Naive thymus-derived CD4-positive, alpha-beta T cell (primary cell): ENCODE measurements at regions not wholly inside any gene's neighbourhood (a gene's known extent, or its start where the extent isn't known, plus 50 kb on each side); places are given as distances from the start of the nearest gene placed in this dataset.

Experiments
- ATAC-seq: fragments of 150-1000 bp; cut with Tn5 transposase; 2 replicates; pipeline ENCODE4 v1.10.0; 2021; ENCODE audit warnings: mild to moderate bottlenecking, moderate library complexity
- CTCF ChIA-PET: fragments of 350-600 bp; sonication (Branson Sonifier 250); formaldehyde crosslinking; loops from one replicate; lab custom pipeline; 2021; ENCODE audit warnings: antibody characterized with exemption; lab: Charles Lee
- POLR2A ChIA-PET: fragments of 350-600 bp; sonication (Branson Sonifier 250); formaldehyde crosslinking; loops from one replicate; lab custom pipeline; 2021; ENCODE audit warnings: antibody characterized with exemption, inconsistent platforms; lab: Charles Lee
- DNase-seq, 9 donors: peaks; one replicate each; pipeline versions ENCODE4 v3.0.0 to v3.0.0-alpha.2; 2020 to 2022; ENCODE audit warnings: mixed read lengths in 1 of 9
- H3K27ac ChIP-seq: one replicate; pipeline ENCODE4 v1.7.0; 2013; ENCODE audit warnings: mild to moderate bottlenecking, low read depth, low read length, moderate library complexity
- H3K27me3 ChIP-seq, 2 donors: one replicate each; pipeline ENCODE4 v1.7.0; 2013; ENCODE audit warnings: low read length in 2 of 2, mild to moderate bottlenecking in 2 of 2, moderate library complexity in 2 of 2; ENCODE audit not compliant: control insufficient read depth in 2 of 2, insufficient read depth in 2 of 2
- H3K36me3 ChIP-seq, 3 experiments: 1 replicate in 2 of 3; 2 replicates in 1 of 3; pipeline ENCODE4 v1.7.0; 2013; ENCODE audit warnings: low read length in 3 of 3, mild to moderate bottlenecking in 3 of 3, moderate library complexity in 1 of 3; ENCODE audit not compliant: insufficient read depth in 3 of 3, control insufficient read depth in 2 of 3
- H3K4me1 ChIP-seq, 2 donors: one replicate each; pipeline ENCODE4 v1.7.0; 2013; ENCODE audit warnings: low read length in 2 of 2, mild to moderate bottlenecking in 2 of 2, moderate library complexity in 1 of 2; ENCODE audit not compliant: control insufficient read depth in 2 of 2, insufficient read depth in 2 of 2
- H3K4me3 ChIP-seq: 2 replicates; pipeline ENCODE4 v1.7.0; 2013; ENCODE audit warnings: mild to moderate bottlenecking, low read length
- H3K9me3 ChIP-seq, 3 experiments: 1 replicate in 2 of 3; 2 replicates in 1 of 3; pipeline ENCODE4 v1.7.0; 2013; ENCODE audit warnings: low read length in 3 of 3; ENCODE audit not compliant: control insufficient read depth in 2 of 3
- H3K27ac Mint-ChIP-seq, 9 donors: one replicate each; pipeline ENCODE4 v1.8.0; 2020 to 2022; ENCODE audit warnings: mixed read lengths in 9 of 9, mild to moderate bottlenecking in 8 of 9, moderate library complexity in 5 of 9, inconsistent platforms in 2 of 9
- H3K27me3 Mint-ChIP-seq, 5 donors: one replicate each; pipeline ENCODE4 v1.8.0; 2021 to 2022; ENCODE audit warnings: mixed read lengths in 5 of 5, mild to moderate bottlenecking in 1 of 5
- H3K36me3 Mint-ChIP-seq, 5 donors: one replicate each; pipeline ENCODE4 v1.8.0; 2020 to 2022; ENCODE audit warnings: mixed read lengths in 5 of 5, mild to moderate bottlenecking in 3 of 5, inconsistent platforms in 1 of 5
- H3K4me1 Mint-ChIP-seq, 7 donors: one replicate each; pipeline ENCODE4 v1.8.0; 2020 to 2022; ENCODE audit warnings: mixed read lengths in 7 of 7, mild to moderate bottlenecking in 3 of 7, inconsistent platforms in 1 of 7
- H3K4me3 Mint-ChIP-seq, 10 donors: one replicate each; pipeline ENCODE4 v1.8.0; 2020 to 2022; ENCODE audit warnings: mild to moderate bottlenecking in 10 of 10, mixed read lengths in 10 of 10, moderate library complexity in 6 of 10, inconsistent platforms in 2 of 10
- H3K9me3 Mint-ChIP-seq, 11 donors: one replicate each; pipeline ENCODE4 v1.8.0; 2020 to 2022; ENCODE audit warnings: mixed read lengths in 11 of 11, mild to moderate bottlenecking in 4 of 11, inconsistent platforms in 1 of 11, moderate library complexity in 1 of 11
- intact Hi-C, 2 donors: fragments of 100-400 bp; cut with micrococcal nuclease; formaldehyde crosslinking; loops; one replicate each; pipeline ENCODE4 v1.15.1; 2023

- POLR2A ChIA-PET: no interaction called here
- H3K9me3 ChIP-seq: no peaks in the 10 kb centered on the region
- no peaks in the 10 kb centered on the region for H3K27me3 ChIP-seq
- no peak overlapping the region for H3K4me3 ChIP-seq
- Mint-ChIP-seq H3K9me3 (peaks cover 0 to 2% (median 0%) of the 10 kb centered on the region in 11 donors), H3K4me1 (no peaks in the 10 kb centered on the region), H3K27ac (no peak overlapping the region), H3K4me3 (no peak overlapping the region), H3K27me3 (peaks cover 0 to 4% (median 0%) of the 10 kb centered on the region in 5 donors), H3K36me3 (no peaks in the 10 kb centered on the region)
- H3K4me1 ChIP-seq: no peaks in the 10 kb centered on the region
- DNase-seq: no peak
- CTCF ChIA-PET: no interaction called here
- no peaks in the 10 kb centered on the region for H3K36me3 ChIP-seq
- no peak for ATAC-seq
- intact Hi-C loops: no loop called here
- no peak overlapping the region for H3K27ac ChIP-seq
These were observed 550.2 kb downstream of the GBA3 start for GRCh38 chr4:23242962-23243361.

- intact Hi-C loops: no loop called here
- ChIA-PET CTCF (no interaction called here), POLR2A (no interaction called here)
- peaks cover 0 to 2% (median 0%) of the 10 kb centered on the region in 11 donors for H3K9me3 Mint-ChIP-seq
- DNase-seq: no peak
- H3K4me3 Mint-ChIP-seq: no peak overlapping the region
- no peaks in the 10 kb centered on the region for H3K4me1 Mint-ChIP-seq
- Histone ChIP-seq H3K4me1 (no peaks in the 10 kb centered on the region), H3K9me3 (no peaks in the 10 kb centered on the region), H3K36me3 (no peaks in the 10 kb centered on the region), H3K4me3 (no peak overlapping the region), H3K27me3 (no peaks in the 10 kb centered on the region), H3K27ac (no peak overlapping the region)
- no peaks in the 10 kb centered on the region for H3K27me3 Mint-ChIP-seq
- no peaks in the 10 kb centered on the region for H3K36me3 Mint-ChIP-seq
- no peak for ATAC-seq
- H3K27ac Mint-ChIP-seq: no peak overlapping the region
These were observed 548.7 kb downstream of the GBA3 start for GRCh38 chr4:23241408-23241807.

- Mint-ChIP-seq H3K9me3 (peaks cover 0 to 2% (median 0%) of the 10 kb centered on the region in 11 donors), H3K4me1 (no peaks in the 10 kb centered on the region), H3K4me3 (no peak overlapping the region), H3K36me3 (no peaks in the 10 kb centered on the region), H3K27me3 (no peaks in the 10 kb centered on the region), H3K27ac (no peak overlapping the region)
- CTCF ChIA-PET: no interaction called here
- no peaks in the 10 kb centered on the region for H3K9me3 ChIP-seq
- H3K36me3 ChIP-seq: no peaks in the 10 kb centered on the region
- no peaks in the 10 kb centered on the region for H3K27me3 ChIP-seq
- no peak for ATAC-seq
- no peak overlapping the region for H3K4me3 ChIP-seq
- POLR2A ChIA-PET: no interaction called here
- no peak for DNase-seq
- no peak overlapping the region for H3K27ac ChIP-seq
- no peaks in the 10 kb centered on the region for H3K4me1 ChIP-seq
- intact Hi-C loops: no loop called here
These were observed 546.1 kb downstream of the GBA3 start for GRCh38 chr4:23238848-23239247.

GRCh38 chr4:23237771-23238170 lies 545.0 kb downstream of the GBA3 start:
- Histone ChIP-seq H3K27me3 (no peaks in the 10 kb centered on the region), H3K36me3 (no peaks in the 10 kb centered on the region), H3K9me3 (no peaks in the 10 kb centered on the region), H3K4me3 (no peak overlapping the region), H3K27ac (no peak overlapping the region), H3K4me1 (no peaks in the 10 kb centered on the region)
- no peak for ATAC-seq
- ChIA-PET CTCF (no interaction called here), POLR2A (no interaction called here)
- H3K9me3 Mint-ChIP-seq: peaks cover 0 to 2% (median 0%) of the 10 kb centered on the region in 11 donors
- no peak for DNase-seq
- no peak overlapping the region for H3K4me3 Mint-ChIP-seq
- H3K36me3 Mint-ChIP-seq: no peaks in the 10 kb centered on the region
- intact Hi-C loops: no loop called here
- no peaks in the 10 kb centered on the region for H3K4me1 Mint-ChIP-seq
- no peak overlapping the region for H3K27ac Mint-ChIP-seq
- H3K27me3 Mint-ChIP-seq: no peaks in the 10 kb centered on the region

GRCh38 chr4:23235628-23236390 lies 543.1 kb downstream of the GBA3 start:
- no peak overlapping the region for H3K27ac Mint-ChIP-seq
- no peak overlapping the region for H3K4me3 Mint-ChIP-seq
- ATAC-seq (no peak), DNase-seq (no peak)
- no peak overlapping the region for H3K4me3 ChIP-seq
- H3K4me1 ChIP-seq: no peaks in the 10 kb centered on the region
- CTCF ChIA-PET: interaction anchor here (1.0 kb wide), 1 partner anchor 30 kb away, joined by 3 read pairs; no protein-coding TSS in a partner anchor
- H3K4me1 Mint-ChIP-seq: peaks cover 0 to 2% (median 0%) of the 10 kb centered on the region in 7 donors
- POLR2A ChIA-PET: no interaction called here
- H3K36me3 Mint-ChIP-seq: no peaks in the 10 kb centered on the region
- H3K9me3 Mint-ChIP-seq: peaks cover 0 to 2% (median 0%) of the 10 kb centered on the region in 11 donors
- H3K36me3 ChIP-seq: no peaks in the 10 kb centered on the region
- intact Hi-C loops: no loop called here
- H3K27me3 ChIP-seq: no peaks in the 10 kb centered on the region
- H3K27ac ChIP-seq: no peak overlapping the region
- H3K27me3 Mint-ChIP-seq: peaks cover 0 to 2% (median 0%) of the 10 kb centered on the region in 5 donors
- H3K9me3 ChIP-seq: no peaks in the 10 kb centered on the region

DNA sequence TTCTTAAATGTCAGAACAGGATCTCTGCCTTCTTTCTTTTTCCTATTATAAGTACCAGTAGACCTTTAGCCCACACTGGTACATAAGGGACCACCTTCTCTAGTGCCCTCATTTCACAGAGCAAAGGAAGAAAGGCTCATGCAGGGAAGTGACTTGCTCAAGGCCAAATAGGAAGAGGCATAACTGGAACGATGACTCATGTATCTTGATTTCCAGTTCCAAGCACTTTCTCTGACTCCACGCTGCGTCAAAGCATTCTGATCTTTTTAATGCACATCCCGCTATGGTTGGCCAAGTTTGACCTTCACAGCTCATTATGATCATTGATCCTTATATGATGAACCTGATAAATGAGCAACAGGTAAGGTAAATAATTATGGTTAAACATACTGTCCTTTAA lies 542.0 kb downstream of the GBA3 start:
- CTCF ChIA-PET: interaction anchor here (0.6 kb wide), 1 partner anchor 189 kb away, joined by 5 read pairs; no protein-coding TSS in a partner anchor
- ATAC-seq: no peak
- intact Hi-C loops: no loop called here
- Histone ChIP-seq H3K27ac (no peak overlapping the region), H3K4me3 (no peak overlapping the region), H3K36me3 (no peaks in the 10 kb centered on the region), H3K9me3 (no peaks in the 10 kb centered on the region), H3K4me1 (no peaks in the 10 kb centered on the region), H3K27me3 (no peaks in the 10 kb centered on the region)
- Mint-ChIP-seq H3K9me3 (no peaks in the 10 kb centered on the region), H3K36me3 (no peaks in the 10 kb centered on the region), H3K4me1 (peaks cover 0 to 2% (median 0%) of the 10 kb centered on the region in 7 donors), H3K4me3 (no peak overlapping the region), H3K27ac (no peak overlapping the region), H3K27me3 (peaks cover 0 to 2% (median 0%) of the 10 kb centered on the region in 5 donors)
- no peak for DNase-seq
- POLR2A ChIA-PET: no interaction called here

GRCh38 chr4:23234018-23234417 lies 541.3 kb downstream of the GBA3 start:
- H3K27ac Mint-ChIP-seq: no peak overlapping the region
- no peak overlapping the region for H3K27ac ChIP-seq
- no peak overlapping the region for H3K4me3 ChIP-seq
- no peaks in the 10 kb centered on the region for H3K27me3 ChIP-seq
- no peak overlapping the region for H3K4me3 Mint-ChIP-seq
- H3K4me1 ChIP-seq: no peaks in the 10 kb centered on the region
- peaks cover 0 to 2% (median 0%) of the 10 kb centered on the region in 5 donors for H3K27me3 Mint-ChIP-seq
- intact Hi-C loops: no loop called here
- ChIA-PET CTCF (interaction anchor here (0.6 kb wide), 1 partner anchor 190 kb away, joined by 5 read pairs; no protein-coding TSS in a partner anchor), POLR2A (no interaction called here)
- no peak for ATAC-seq
- DNase-seq: no peak
- peaks cover 0 to 2% (median 0%) of the 10 kb centered on the region in 7 donors for H3K4me1 Mint-ChIP-seq
- no peaks in the 10 kb centered on the region for H3K9me3 ChIP-seq
- no peaks in the 10 kb centered on the region for H3K36me3 Mint-ChIP-seq
- no peaks in the 10 kb centered on the region for H3K9me3 Mint-ChIP-seq
- H3K36me3 ChIP-seq: no peaks in the 10 kb centered on the region
